ENCODE measurements at regions not wholly inside any gene's neighbourhood (a gene's known extent, or its start where the extent isn't known, plus 50 kb on each side); places are given as distances from the start of the nearest gene placed in this dataset.

DNA sequence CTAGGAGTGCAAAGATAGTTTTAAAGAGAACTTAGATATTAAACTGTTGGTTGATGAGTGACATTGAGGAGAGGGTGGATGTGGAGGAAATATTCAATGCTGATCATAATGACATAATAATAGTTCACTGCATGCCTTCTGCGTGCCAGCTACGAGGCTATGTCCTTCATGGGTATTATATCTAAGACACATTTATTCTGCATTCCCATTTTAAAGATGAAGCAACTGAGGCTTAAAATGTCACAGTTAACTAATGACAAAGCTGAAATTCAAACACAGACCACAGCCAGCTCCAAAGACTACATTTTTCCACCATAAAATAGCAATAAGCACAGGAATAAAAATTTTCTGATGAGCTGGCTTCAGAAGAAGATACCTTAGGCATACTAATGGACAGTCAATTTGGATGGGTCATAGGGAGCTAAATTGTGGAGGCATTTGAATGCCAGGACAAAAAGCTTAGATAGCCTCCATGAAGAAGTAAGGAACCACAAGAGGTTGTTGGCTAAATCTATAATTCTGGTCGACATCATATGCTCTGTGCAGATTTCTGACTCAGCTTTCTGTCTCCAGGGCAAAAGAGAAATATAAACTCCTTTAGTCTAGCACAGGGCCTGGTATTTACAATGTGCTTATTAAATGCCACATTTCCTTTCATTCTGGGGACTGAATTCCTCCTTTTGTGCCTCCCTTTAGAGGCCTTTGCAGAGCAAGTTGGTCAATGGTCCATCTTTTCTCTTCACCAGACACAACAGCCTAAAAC, 71.2 kb upstream of the NRIP1 start:
- no peak for TF ChIP-seq CTCF (IDR thresholded peaks at IDR 0.05; ENCODE audit: extremely low read depth, insufficient read depth, missing control alignments)
- no peak for DNase-seq (ENCODE audit: low spot score)
- in situ Hi-C loops (cut with MboI; ENCODE audit: low pct_unique_long_range_greater_than_20kb, low sequenced_read_pairs, unreplicated experiment) = no loop called here

DNA sequence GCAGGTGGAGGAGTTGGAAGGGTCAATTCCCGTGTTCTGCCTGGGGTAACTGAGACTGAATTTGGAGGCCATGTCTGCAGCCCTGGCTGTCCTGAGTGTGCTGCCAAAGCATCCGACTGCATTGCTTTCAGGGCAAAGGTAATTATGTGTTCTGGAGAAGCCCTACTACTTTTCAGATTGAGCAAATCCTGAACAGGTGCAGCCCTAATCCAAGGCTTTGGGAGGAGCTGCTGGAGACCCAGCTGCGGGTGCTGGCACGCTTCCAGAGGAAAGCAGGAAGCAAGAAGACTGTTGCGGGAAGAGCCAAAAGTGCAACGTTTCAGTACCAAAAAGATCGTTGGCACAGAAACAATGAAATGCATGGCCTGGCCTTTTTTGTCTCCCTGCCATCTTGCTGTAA, 73.7 kb upstream of the NRIP1 start:
- TF ChIP-seq CTCF (IDR thresholded peaks at IDR 0.05; ENCODE audit: extremely low read depth, insufficient read depth, missing control alignments) = no peak
- no peak for DNase-seq (ENCODE audit: low spot score)
- in situ Hi-C loops (cut with MboI; ENCODE audit: low pct_unique_long_range_greater_than_20kb, low sequenced_read_pairs, unreplicated experiment) = no loop called here

DNA sequence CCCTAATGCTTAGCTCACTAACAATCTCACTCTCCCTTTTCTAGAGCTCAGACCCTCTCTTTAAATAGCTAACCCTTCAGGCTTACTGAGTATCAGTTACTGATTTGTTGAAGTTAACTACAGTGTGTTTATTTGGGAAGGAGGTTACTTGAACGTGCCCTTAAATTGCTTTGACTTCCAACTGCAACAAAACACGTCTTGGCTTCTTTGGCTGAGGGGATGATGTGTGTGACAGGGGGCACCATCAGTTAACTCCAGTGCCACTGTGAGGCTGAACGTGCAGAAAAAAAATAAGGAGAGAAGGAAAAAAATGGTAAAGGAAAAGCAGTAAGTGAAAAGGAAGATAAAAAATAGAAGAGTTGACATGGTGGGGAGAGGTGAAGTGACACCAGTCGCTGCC, 75.1 kb upstream of the NRIP1 start:
- in situ Hi-C loops (cut with MboI; ENCODE audit: low pct_unique_long_range_greater_than_20kb, low sequenced_read_pairs, unreplicated experiment) = no loop called here
- no peak for TF ChIP-seq CTCF (IDR thresholded peaks at IDR 0.05; ENCODE audit: extremely low read depth, insufficient read depth, missing control alignments)
- DNase-seq (ENCODE audit: low spot score) = no peak

DNA sequence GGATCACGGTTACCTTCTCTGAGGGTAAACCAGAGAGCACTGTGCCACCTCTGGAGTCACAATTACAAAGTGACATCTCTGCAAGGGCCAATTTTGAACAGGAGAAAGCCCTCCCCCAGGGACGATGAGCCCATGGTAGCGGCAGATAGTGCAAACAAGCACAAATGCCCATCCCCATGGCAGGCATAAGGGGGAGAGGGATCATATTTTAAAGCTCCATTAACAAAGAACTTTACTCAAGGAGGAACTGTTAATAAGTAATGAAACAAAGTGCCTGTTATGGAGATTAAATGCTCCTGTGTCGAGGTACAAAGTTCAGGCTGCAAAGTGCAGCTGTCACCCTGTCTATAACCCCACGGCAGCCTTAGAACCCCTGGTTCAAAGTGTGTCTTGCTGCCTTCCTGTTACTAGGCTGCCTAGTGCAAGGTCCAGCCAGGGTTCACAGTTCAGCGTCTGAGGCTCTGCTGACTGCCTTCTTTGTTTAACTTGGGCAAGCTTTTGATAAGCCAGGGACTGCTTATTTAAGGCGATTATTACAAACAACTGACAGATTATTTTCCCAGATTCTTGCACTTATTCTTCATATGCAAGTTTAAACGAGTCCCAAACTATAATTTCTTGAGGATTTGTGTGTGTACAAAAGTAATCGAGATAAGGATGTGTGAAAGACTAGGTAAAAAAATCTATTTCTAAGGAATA, 75.7 kb upstream of the NRIP1 start:
- no peak for DNase-seq (ENCODE audit: low spot score)
- no peak for TF ChIP-seq CTCF (IDR thresholded peaks at IDR 0.05; ENCODE audit: extremely low read depth, insufficient read depth, missing control alignments)
- in situ Hi-C loops (cut with MboI; ENCODE audit: low pct_unique_long_range_greater_than_20kb, low sequenced_read_pairs, unreplicated experiment) = no loop called here

GRCh38 chr21:15141261-15141970, 76.6 kb upstream of the NRIP1 start:
- no peak for TF ChIP-seq CTCF (IDR thresholded peaks at IDR 0.05; ENCODE audit: extremely low read depth, insufficient read depth, missing control alignments)
- in situ Hi-C loops (cut with MboI; ENCODE audit: low pct_unique_long_range_greater_than_20kb, low sequenced_read_pairs, unreplicated experiment) = no loop called here
- no peak for DNase-seq (ENCODE audit: low spot score)

GRCh38 chr21:15144026-15144425, 79.2 kb upstream of the NRIP1 start:
- DNase-seq (ENCODE audit: low spot score) = no peak
- TF ChIP-seq CTCF (IDR thresholded peaks at IDR 0.05; ENCODE audit: extremely low read depth, insufficient read depth, missing control alignments) = no peak
- in situ Hi-C loops (cut with MboI; ENCODE audit: low pct_unique_long_range_greater_than_20kb, low sequenced_read_pairs, unreplicated experiment) = no loop called here
